Keratinocyte (primary cell): ENCODE measurements at regions not wholly inside any gene's neighbourhood (a gene's known extent, or its start where the extent isn't known, plus 50 kb on each side); places are given as distances from the start of the nearest gene placed in this dataset.

Experiments used
- EZH2 ChIP-seq: IDR thresholded peaks from one replicate; pipeline ENCODE4 v1.6.1; 2012; ENCODE audit warnings: inconsistent platforms, mild to moderate bottlenecking, low read length, moderate library complexity
- TF ChIP-seq, protein P1 (sequence below), 3 experiments: IDR thresholded peaks in 1 of 3; conservative IDR thresholded peaks in 1 of 3; optimal IDR thresholded peaks in 1 of 3; 2 replicates in 2 of 3; 3 replicates in 1 of 3; pipeline versions ENCODE3 to v1.5.1; 2011; ENCODE audit warnings: low read length in 3 of 3, mild to moderate bottlenecking in 3 of 3, moderate library complexity in 2 of 3, control low read depth in 1 of 3, inconsistent platforms in 1 of 3; ENCODE audit not compliant: insufficient read depth in 2 of 3; ENCODE audit errors: extremely low read depth in 1 of 3

DNA sequence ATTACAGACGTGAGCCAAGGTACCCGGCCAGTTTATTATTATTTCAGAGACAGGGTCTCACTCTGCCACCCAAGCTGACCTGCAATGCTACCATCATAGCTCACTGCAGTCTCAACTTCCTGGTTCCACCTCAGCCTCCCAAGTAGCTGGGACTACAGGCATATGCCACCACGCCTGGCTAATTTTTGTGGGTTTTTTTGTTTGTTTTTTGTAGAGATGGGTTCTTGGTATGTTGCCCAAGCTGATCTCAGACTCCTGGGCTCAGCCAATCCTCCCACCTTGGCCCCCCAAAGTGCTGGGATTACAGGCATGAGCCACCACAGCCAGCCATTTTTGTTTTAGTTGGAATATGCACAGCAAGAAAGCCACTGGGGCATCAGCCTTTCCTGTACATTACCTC, 115.7 kb downstream of the MRM1 start:
- TF ChIP-seq, protein P1, sequence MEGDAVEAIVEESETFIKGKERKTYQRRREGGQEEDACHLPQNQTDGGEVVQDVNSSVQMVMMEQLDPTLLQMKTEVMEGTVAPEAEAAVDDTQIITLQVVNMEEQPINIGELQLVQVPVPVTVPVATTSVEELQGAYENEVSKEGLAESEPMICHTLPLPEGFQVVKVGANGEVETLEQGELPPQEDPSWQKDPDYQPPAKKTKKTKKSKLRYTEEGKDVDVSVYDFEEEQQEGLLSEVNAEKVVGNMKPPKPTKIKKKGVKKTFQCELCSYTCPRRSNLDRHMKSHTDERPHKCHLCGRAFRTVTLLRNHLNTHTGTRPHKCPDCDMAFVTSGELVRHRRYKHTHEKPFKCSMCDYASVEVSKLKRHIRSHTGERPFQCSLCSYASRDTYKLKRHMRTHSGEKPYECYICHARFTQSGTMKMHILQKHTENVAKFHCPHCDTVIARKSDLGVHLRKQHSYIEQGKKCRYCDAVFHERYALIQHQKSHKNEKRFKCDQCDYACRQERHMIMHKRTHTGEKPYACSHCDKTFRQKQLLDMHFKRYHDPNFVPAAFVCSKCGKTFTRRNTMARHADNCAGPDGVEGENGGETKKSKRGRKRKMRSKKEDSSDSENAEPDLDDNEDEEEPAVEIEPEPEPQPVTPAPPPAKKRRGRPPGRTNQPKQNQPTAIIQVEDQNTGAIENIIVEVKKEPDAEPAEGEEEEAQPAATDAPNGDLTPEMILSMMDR (optimal IDR thresholded peaks at IDR 0.05 in 1 of 3, IDR thresholded peaks at IDR 0.05 in 1 of 3, conservative IDR thresholded peaks at IDR 0.05 in 1 of 3; ENCODE audit: extremely low read depth in 1 of 3, insufficient read depth in 2 of 3, low read length in 3 of 3): no peak
- no peak for TF ChIP-seq EZH2
